Stomach smooth muscle (tissue), 2 donors: ENCODE measurements at regions not wholly inside any gene's neighbourhood (a gene's known extent, or its start where the extent isn't known, plus 50 kb on each side); places are given as distances from the start of the nearest gene placed in this dataset.

ENCODE experiments used
- H3K27ac ChIP-seq: one replicate; pipeline ENCODE4 v1.7.0; 2013; ENCODE audit warnings: mild to moderate bottlenecking, low read length, inconsistent platforms
- H3K27me3 ChIP-seq, 2 donors: one replicate each; pipeline ENCODE4 v1.7.0; 2013; ENCODE audit warnings: low read length in 2 of 2; ENCODE audit not compliant: insufficient read depth in 2 of 2, control insufficient read depth in 1 of 2
- H3K36me3 ChIP-seq, 2 donors: one replicate each; pipeline ENCODE4 v1.7.0; 2013; ENCODE audit warnings: low read length in 2 of 2; ENCODE audit not compliant: control insufficient read depth in 2 of 2, insufficient read depth in 2 of 2
- H3K4me1 ChIP-seq: one replicate; pipeline ENCODE4 v1.7.0; 2013; ENCODE audit warnings: low read length; ENCODE audit not compliant: control insufficient read depth, insufficient read depth
- H3K4me3 ChIP-seq, 2 donors: one replicate each; pipeline ENCODE4 v1.7.0; 2013; ENCODE audit warnings: low read length in 2 of 2
- H3K9ac ChIP-seq, 2 donors: one replicate each; pipeline ENCODE4 v1.7.0; 2013; ENCODE audit warnings: low read length in 2 of 2, mild to moderate bottlenecking in 1 of 2
- H3K9me3 ChIP-seq, 2 donors: one replicate each; pipeline ENCODE4 v1.7.0; 2013; ENCODE audit warnings: low read length in 2 of 2; ENCODE audit not compliant: control insufficient read depth in 2 of 2
- donor health status: healthy.
- donor health status: Pancreatic carcinoma.

- no peak overlapping the region for H3K9ac ChIP-seq
- no peaks in the 10 kb centered on the region for H3K9me3 ChIP-seq
- no peak overlapping the region for H3K27ac ChIP-seq
- H3K36me3 ChIP-seq = no peaks in the 10 kb centered on the region
- H3K27me3 ChIP-seq = peaks cover 0 to 2% of the 10 kb centered on the region in 2 donors
- H3K4me3 ChIP-seq = no peak overlapping the region
- H3K4me1 ChIP-seq = no peaks in the 10 kb centered on the region
These were observed 394.5 kb downstream of the TYW1 start for GRCh38 chr7:67391168-67391567.

GRCh38 chr7:67392596-67393438 lies 396.2 kb downstream of the TYW1 start:
- H3K27me3 ChIP-seq = peaks cover 0 to 2% of the 10 kb centered on the region in 2 donors
- H3K4me1 ChIP-seq = no peaks in the 10 kb centered on the region
- H3K9ac ChIP-seq = no peak overlapping the region
- H3K9me3 ChIP-seq = peaks cover 0 to under 1% of the 10 kb centered on the region in 2 donors
- no peak overlapping the region for H3K27ac ChIP-seq
- no peaks in the 10 kb centered on the region for H3K36me3 ChIP-seq
- H3K4me3 ChIP-seq = no peak overlapping the region

GRCh38 chr7:67393903-67394302 lies 397.3 kb downstream of the TYW1 start:
- Histone ChIP-seq H3K4me1 (no peaks in the 10 kb centered on the region), H3K27me3 (peaks cover 0 to 2% of the 10 kb centered on the region in 2 donors), H3K9me3 (peaks cover 4 to 6% of the 10 kb centered on the region in 2 donors), H3K4me3 (no peak overlapping the region), H3K9ac (no peak overlapping the region), H3K36me3 (no peaks in the 10 kb centered on the region), H3K27ac (no peak overlapping the region)

GRCh38 chr7:67398916-67399315 lies 402.3 kb downstream of the TYW1 start:
- Histone ChIP-seq H3K4me1 (no peaks in the 10 kb centered on the region), H3K36me3 (no peaks in the 10 kb centered on the region), H3K27ac (no peak overlapping the region), H3K27me3 (no peaks in the 10 kb centered on the region), H3K4me3 (no peak overlapping the region), H3K9me3 (peaks cover 4 to 6% of the 10 kb centered on the region in 2 donors), H3K9ac (no peak overlapping the region)

GRCh38 chr7:67401492-67401891 lies 404.9 kb downstream of the TYW1 start:
- Histone ChIP-seq H3K27me3 (no peaks in the 10 kb centered on the region), H3K9me3 (peaks cover 4 to 6% of the 10 kb centered on the region in 2 donors), H3K9ac (no peak overlapping the region), H3K27ac (no peak overlapping the region), H3K36me3 (no peaks in the 10 kb centered on the region), H3K4me1 (no peaks in the 10 kb centered on the region), H3K4me3 (no peak overlapping the region)

- Histone ChIP-seq H3K9ac (no peak overlapping the region), H3K36me3 (no peaks in the 10 kb centered on the region), H3K4me3 (no peak overlapping the region), H3K4me1 (no peaks in the 10 kb centered on the region), H3K27ac (no peak overlapping the region), H3K27me3 (no peaks in the 10 kb centered on the region), H3K9me3 (peaks cover 4 to 6% of the 10 kb centered on the region in 2 donors)
These were observed 405.6 kb downstream of the TYW1 start for GRCh38 chr7:67402280-67402679.

GRCh38 chr7:67406976-67407375 lies 410.3 kb downstream of the TYW1 start:
- no peak overlapping the region for H3K4me3 ChIP-seq
- no peaks in the 10 kb centered on the region for H3K27me3 ChIP-seq
- H3K4me1 ChIP-seq = no peaks in the 10 kb centered on the region
- no peak overlapping the region for H3K27ac ChIP-seq
- no peaks in the 10 kb centered on the region for H3K9me3 ChIP-seq
- no peaks in the 10 kb centered on the region for H3K36me3 ChIP-seq
- H3K9ac ChIP-seq = no peak overlapping the region

- H3K27ac ChIP-seq = no peak overlapping the region
- no peak overlapping the region for H3K9ac ChIP-seq
- H3K4me1 ChIP-seq = no peaks in the 10 kb centered on the region
These were observed 410.9 kb downstream of the TYW1 start for GRCh38 chr7:67407392-67408071.

GRCh38 chr7:67408109-67408508 lies 411.5 kb downstream of the TYW1 start:
- no peaks in the 10 kb centered on the region for H3K4me1 ChIP-seq
- H3K36me3 ChIP-seq = no peaks in the 10 kb centered on the region
- no peak overlapping the region for H3K4me3 ChIP-seq
- H3K9ac ChIP-seq = no peak overlapping the region
- no peak overlapping the region for H3K27ac ChIP-seq
- H3K9me3 ChIP-seq = no peaks in the 10 kb centered on the region
- no peaks in the 10 kb centered on the region for H3K27me3 ChIP-seq

More at GRCh38 chr7:67407392-67408071, 410.9 kb downstream of the TYW1 start:
- no peaks in the 10 kb centered on the region for H3K27me3 ChIP-seq
- H3K4me3 ChIP-seq = no peak overlapping the region
- no peaks in the 10 kb centered on the region for H3K36me3 ChIP-seq
- H3K9me3 ChIP-seq = no peaks in the 10 kb centered on the region

GRCh38 chr7:67413670-67414069 lies 417.0 kb downstream of the TYW1 start:
- Histone ChIP-seq H3K9me3 (peaks cover 3 to 5% of the 10 kb centered on the region in 2 donors), H3K4me1 (no peaks in the 10 kb centered on the region), H3K4me3 (no peak overlapping the region), H3K36me3 (no peaks in the 10 kb centered on the region), H3K27me3 (no peaks in the 10 kb centered on the region), H3K27ac (no peak overlapping the region), H3K9ac (no peak overlapping the region)

- Histone ChIP-seq H3K9me3 (peaks cover 3 to 5% of the 10 kb centered on the region in 2 donors), H3K36me3 (no peaks in the 10 kb centered on the region), H3K9ac (no peak overlapping the region), H3K4me3 (no peak overlapping the region), H3K4me1 (no peaks in the 10 kb centered on the region), H3K27ac (no peak overlapping the region), H3K27me3 (no peaks in the 10 kb centered on the region)
These were observed 418.2 kb downstream of the TYW1 start for GRCh38 chr7:67414858-67415257.
